Astrocyte of the spinal cord (primary cell): ENCODE measurements at regions not wholly inside any gene's neighbourhood (a gene's known extent, or its start where the extent isn't known, plus 50 kb on each side); places are given as distances from the start of the nearest gene placed in this dataset.

ENCODE experiments used
- DNase-seq: peaks from one replicate; pipeline ENCODE4 v3.0.0; 2011; ENCODE audit warnings: low read depth, low spot score
- H3K4me3 ChIP-seq: 2 replicates; pipeline ENCODE4 v1.5.1; 2011; ENCODE audit warnings: low read depth, mild to moderate bottlenecking, low read length, moderate library complexity
- in situ Hi-C: cut with HindIII; loops from 2 replicates; pipeline ENCODE4 v1.10.0; 2017; ENCODE audit warnings: low sequenced_read_pairs
- TF ChIP-seq, protein P1 (sequence below): IDR thresholded peaks from 2 replicates; pipeline ENCODE4 v1.5.1; 2012; ENCODE audit warnings: low read depth, mild to moderate bottlenecking, low read length, inconsistent platforms

DNA sequence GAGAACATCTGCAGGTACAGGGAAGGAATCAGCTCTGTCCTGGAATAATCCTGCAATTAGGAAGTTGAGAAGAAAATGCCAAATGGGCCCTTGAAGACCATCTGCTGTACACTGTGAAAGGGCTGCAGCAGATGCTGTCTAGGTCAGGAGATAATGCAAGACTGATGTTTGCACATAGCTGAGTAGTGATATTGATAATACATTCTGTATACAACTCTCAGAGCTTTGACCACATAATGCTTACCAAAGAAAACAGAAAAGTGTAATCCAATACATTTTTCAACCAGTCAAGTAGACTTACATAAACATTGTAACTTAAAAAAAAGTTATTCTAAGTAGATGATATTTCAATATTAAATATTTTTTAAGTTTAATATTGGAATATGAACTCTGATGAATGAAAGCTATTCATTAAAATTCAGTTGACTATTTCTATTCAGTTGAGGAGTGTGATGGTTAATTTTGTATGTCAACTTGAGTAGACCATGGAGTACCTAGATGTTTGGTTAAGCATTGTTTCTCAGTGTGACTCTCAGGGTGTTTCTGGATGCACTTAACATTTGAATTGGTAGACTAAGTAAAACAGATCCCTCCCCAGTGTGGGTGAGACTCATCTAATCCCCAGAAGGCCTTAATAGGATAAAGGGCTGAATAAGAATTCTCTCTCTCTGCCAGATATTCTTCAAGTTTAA lies 380.1 kb upstream of the PRR16 start:
- TF ChIP-seq, protein P1, sequence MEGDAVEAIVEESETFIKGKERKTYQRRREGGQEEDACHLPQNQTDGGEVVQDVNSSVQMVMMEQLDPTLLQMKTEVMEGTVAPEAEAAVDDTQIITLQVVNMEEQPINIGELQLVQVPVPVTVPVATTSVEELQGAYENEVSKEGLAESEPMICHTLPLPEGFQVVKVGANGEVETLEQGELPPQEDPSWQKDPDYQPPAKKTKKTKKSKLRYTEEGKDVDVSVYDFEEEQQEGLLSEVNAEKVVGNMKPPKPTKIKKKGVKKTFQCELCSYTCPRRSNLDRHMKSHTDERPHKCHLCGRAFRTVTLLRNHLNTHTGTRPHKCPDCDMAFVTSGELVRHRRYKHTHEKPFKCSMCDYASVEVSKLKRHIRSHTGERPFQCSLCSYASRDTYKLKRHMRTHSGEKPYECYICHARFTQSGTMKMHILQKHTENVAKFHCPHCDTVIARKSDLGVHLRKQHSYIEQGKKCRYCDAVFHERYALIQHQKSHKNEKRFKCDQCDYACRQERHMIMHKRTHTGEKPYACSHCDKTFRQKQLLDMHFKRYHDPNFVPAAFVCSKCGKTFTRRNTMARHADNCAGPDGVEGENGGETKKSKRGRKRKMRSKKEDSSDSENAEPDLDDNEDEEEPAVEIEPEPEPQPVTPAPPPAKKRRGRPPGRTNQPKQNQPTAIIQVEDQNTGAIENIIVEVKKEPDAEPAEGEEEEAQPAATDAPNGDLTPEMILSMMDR, result no peak
- in situ Hi-C loops, result no loop called here
- DNase-seq, result no peak
- H3K4me3 ChIP-seq, result no peak overlapping the region

DNA sequence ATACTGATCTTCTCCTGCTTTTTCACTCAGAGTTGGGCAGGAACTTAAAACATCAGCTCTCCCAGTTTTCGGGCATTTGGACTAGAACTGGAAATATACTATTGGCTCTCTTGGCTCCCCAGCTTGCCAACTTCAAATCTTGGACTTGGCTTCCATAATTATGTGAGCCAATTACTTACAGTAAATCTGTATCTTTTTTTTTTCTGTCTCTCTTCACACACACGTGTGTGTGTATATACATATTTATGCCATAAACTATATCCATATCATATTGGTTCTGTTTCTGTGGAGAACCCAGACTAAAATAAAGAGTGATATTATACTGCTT lies 379.6 kb upstream of the PRR16 start:
- TF ChIP-seq, protein P1, result no peak
- in situ Hi-C loops, result no loop called here
- no peak for DNase-seq
- no peak overlapping the region for H3K4me3 ChIP-seq

DNA sequence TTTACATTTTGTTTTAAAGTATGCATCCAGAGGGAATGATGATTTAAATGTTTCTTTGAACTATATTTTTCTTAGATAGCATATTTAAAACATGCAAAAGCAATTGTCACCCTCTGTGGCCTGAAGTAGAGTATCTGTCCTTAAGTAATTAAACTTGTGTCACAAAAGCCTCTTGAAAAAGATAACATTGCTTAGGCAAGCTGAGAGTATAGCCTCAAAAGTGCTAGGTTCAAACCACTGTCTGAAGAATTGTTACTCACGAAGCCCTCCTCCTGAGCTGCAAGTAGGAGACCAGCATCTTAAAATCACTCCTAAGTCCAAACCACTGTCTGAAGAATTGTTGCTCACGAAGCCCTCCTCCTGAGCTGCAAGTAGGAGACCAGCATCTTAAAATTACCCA lies 378.0 kb upstream of the PRR16 start:
- TF ChIP-seq, protein P1, result no peak
- in situ Hi-C loops, result no loop called here
- no peak for DNase-seq
- no peak overlapping the region for H3K4me3 ChIP-seq

DNA sequence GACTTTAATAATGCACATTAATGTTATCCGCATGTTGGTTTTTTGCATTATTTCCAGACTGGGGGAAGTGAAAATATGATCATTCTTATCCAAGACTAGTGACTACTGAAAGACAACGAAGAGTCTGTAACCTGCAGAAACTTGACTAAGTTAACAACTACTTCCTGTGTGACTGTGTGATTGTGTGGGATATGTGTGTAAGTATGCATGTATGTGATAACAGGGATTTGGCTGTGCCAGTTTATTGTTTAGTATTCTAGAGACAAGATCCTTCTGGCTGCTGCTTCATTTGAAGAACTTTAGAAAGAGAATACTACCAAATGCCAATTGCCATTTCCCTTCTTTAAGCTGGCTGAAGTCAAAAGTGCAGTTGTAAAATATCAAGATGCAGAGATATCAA lies 375.7 kb upstream of the PRR16 start:
- in situ Hi-C loops, result no loop called here
- H3K4me3 ChIP-seq, result no peak overlapping the region
- TF ChIP-seq, protein P1, result no peak
- DNase-seq, result no peak

DNA sequence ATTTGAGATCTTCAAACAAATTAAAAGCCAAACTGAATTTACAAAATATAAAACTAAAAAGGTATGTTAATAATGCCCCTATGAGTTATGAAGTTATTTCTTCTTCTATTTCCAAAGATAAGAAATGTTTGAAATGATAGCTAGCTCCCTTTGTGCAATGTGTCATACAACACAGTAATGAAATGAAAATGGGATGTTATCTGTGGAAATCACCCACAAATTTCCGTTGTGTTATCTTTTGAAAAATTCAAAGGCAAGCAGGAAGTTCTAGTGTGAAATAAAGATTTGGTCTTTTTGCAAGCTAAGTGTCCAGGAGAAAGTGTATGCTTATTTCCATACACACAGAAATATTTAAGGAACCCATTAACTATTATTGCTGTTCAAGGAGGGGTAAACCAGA lies 375.3 kb upstream of the PRR16 start:
- in situ Hi-C loops, result no loop called here
- TF ChIP-seq, protein P1, result no peak
- DNase-seq, result no peak
- H3K4me3 ChIP-seq, result no peak overlapping the region

DNA sequence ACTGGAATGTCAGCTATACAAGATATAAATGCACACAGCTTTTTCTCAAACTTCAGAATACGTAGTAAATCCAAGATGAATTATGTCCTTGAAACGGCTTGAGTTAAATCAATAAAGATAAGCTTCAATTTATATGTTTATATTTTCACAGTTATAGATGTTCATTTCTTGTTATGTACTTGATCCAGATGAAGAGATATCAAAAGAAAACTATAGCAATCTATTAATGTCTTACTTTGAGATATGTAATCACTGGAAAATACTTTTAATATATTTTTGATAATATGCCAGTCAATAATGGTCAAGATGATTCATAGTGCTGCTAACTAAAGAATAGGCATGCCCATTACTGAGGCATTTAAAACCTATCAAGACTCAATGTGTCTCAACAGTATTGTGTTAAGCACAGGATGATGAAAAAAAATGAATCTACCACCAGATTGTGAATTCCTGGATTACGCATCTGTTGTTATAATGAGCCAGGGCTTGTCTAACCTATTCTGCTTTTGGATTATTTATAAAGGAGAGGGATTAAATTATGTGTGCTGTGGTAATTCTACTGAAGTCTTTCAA lies 372.6 kb upstream of the PRR16 start:
- no peak overlapping the region for H3K4me3 ChIP-seq
- in situ Hi-C loops, result no loop called here
- no peak for DNase-seq
- TF ChIP-seq, protein P1, result no peak
